ENCODE measurements at regions not wholly inside any gene's neighbourhood (a gene's known extent, or its start where the extent isn't known, plus 50 kb on each side); places are given as distances from the start of the nearest gene placed in this dataset.

- no peak overlapping the region for H3K27ac ChIP-seq (ENCODE audit: control insufficient read depth, insufficient read depth, low read length)
- no peak overlapping the region for H3K4me2 ChIP-seq (ENCODE audit: control insufficient read depth, extremely low read depth, insufficient read depth, low read depth, low read length)
- no peaks in the 10 kb centered on the region for H4K20me1 ChIP-seq (ENCODE audit: control insufficient read depth, extremely low read depth, insufficient read depth, low read length)
- H3K9ac ChIP-seq (ENCODE audit: control insufficient read depth, extremely low read depth, insufficient read depth, low read length), result no peak overlapping the region
- no peak overlapping the region for H2AFZ ChIP-seq (ENCODE audit: control insufficient read depth, low read length)
- H3K4me1 ChIP-seq (ENCODE audit: control insufficient read depth, extremely low read depth, insufficient read depth, low read length), result peaks cover 19% of the 10 kb centered on the region
- dilution Hi-C loops (cut with MboI; ENCODE audit: extremely low pct_ligation_motif_present, low sequenced_read_pairs), result no loop called here
- TF ChIP-seq EZH2 (IDR thresholded peaks at IDR 0.05; ENCODE audit: low read length), result no peak
- no peak for TF ChIP-seq CTCF (optimal IDR thresholded peaks at IDR 0.05 in 1 of 3, IDR thresholded peaks at IDR 0.05 in 1 of 3, conservative IDR thresholded peaks at IDR 0.05 in 1 of 3; ENCODE audit: extremely low read depth in 1 of 3, insufficient read depth in 2 of 3, low read length in 3 of 3)
- no peaks in the 10 kb centered on the region for H3K79me2 ChIP-seq (ENCODE audit: control insufficient read depth, insufficient read depth, low read length)
- no peaks in the 10 kb centered on the region for H3K27me3 ChIP-seq (ENCODE audit: control insufficient read depth, extremely low read depth, insufficient read depth, low read length)
- FAIRE-seq (no peak), DNase-seq (ENCODE audit: low read depth, low spot score) (no peak)
- no peaks in the 10 kb centered on the region for H3K9me1 ChIP-seq (ENCODE audit: control insufficient read depth, extremely low read depth, insufficient read depth, low read length)
- H3K9me3 ChIP-seq (ENCODE audit: control insufficient read depth, low read depth, low read length), result no peaks in the 10 kb centered on the region
- no peaks in the 10 kb centered on the region for H3K36me3 ChIP-seq (ENCODE audit: control insufficient read depth in 2 of 2, extremely low read depth in 1 of 2, insufficient read depth in 2 of 2, low read length in 2 of 2)
- no peak overlapping the region for H3K4me3 ChIP-seq (ENCODE audit: control insufficient read depth in 2 of 3, extremely low read depth in 1 of 3, insufficient read depth in 2 of 3, low read depth in 1 of 3, low read length in 3 of 3)
Measured at GRCh38 chr5:103624675-103625074, 62.1 kb upstream of the NUDT12 start.

- no peak overlapping the region for H3K4me2 ChIP-seq (ENCODE audit: control insufficient read depth, extremely low read depth, insufficient read depth, low read depth, low read length)
- H3K36me3 ChIP-seq (ENCODE audit: control insufficient read depth in 2 of 2, extremely low read depth in 1 of 2, insufficient read depth in 2 of 2, low read length in 2 of 2), result no peaks in the 10 kb centered on the region
- H4K20me1 ChIP-seq (ENCODE audit: control insufficient read depth, extremely low read depth, insufficient read depth, low read length), result no peaks in the 10 kb centered on the region
- FAIRE-seq, result no peak
- no peaks in the 10 kb centered on the region for H3K79me2 ChIP-seq (ENCODE audit: control insufficient read depth, insufficient read depth, low read length)
- no peaks in the 10 kb centered on the region for H3K9me1 ChIP-seq (ENCODE audit: control insufficient read depth, extremely low read depth, insufficient read depth, low read length)
- H3K27ac ChIP-seq (ENCODE audit: control insufficient read depth, insufficient read depth, low read length), result no peak overlapping the region
- H3K27me3 ChIP-seq (ENCODE audit: control insufficient read depth, extremely low read depth, insufficient read depth, low read length), result no peaks in the 10 kb centered on the region
- H2AFZ ChIP-seq (ENCODE audit: control insufficient read depth, low read length), result no peak overlapping the region
- no peak overlapping the region for H3K4me3 ChIP-seq (ENCODE audit: control insufficient read depth in 2 of 3, extremely low read depth in 1 of 3, insufficient read depth in 2 of 3, low read depth in 1 of 3, low read length in 3 of 3)
- no peak for TF ChIP-seq CTCF (optimal IDR thresholded peaks at IDR 0.05 in 1 of 3, IDR thresholded peaks at IDR 0.05 in 1 of 3, conservative IDR thresholded peaks at IDR 0.05 in 1 of 3; ENCODE audit: extremely low read depth in 1 of 3, insufficient read depth in 2 of 3, low read length in 3 of 3)
- TF ChIP-seq EZH2 (IDR thresholded peaks at IDR 0.05; ENCODE audit: low read length), result no peak
- DNase-seq (ENCODE audit: low read depth, low spot score), result no peak
- H3K4me1 ChIP-seq (ENCODE audit: control insufficient read depth, extremely low read depth, insufficient read depth, low read length), result peaks cover 19% of the 10 kb centered on the region
- dilution Hi-C loops (cut with MboI; ENCODE audit: extremely low pct_ligation_motif_present, low sequenced_read_pairs), result no loop called here
- no peaks in the 10 kb centered on the region for H3K9me3 ChIP-seq (ENCODE audit: control insufficient read depth, low read depth, low read length)
- H3K9ac ChIP-seq (ENCODE audit: control insufficient read depth, extremely low read depth, insufficient read depth, low read length), result no peak overlapping the region
Measured at GRCh38 chr5:103624035-103624480, 61.5 kb upstream of the NUDT12 start.
